Ovary (tissue), 3 donors: ENCODE measurements at regions not wholly inside any gene's neighbourhood (a gene's known extent, or its start where the extent isn't known, plus 50 kb on each side); places are given as distances from the start of the nearest gene placed in this dataset.

Experiments
- POLR2A ChIP-seq: fragments of 450-650 bp; IDR thresholded peaks from one replicate; pipeline ENCODE4 v1.6.1; 2017; ENCODE audit warnings: antibody characterized with exemption, mild to moderate bottlenecking, moderate library complexity
- TF ChIP-seq, protein P1 (sequence below), 3 donors: fragments of 450-650 bp in 2 of 3; fragments of 200-600 bp in 1 of 3; IDR thresholded peaks; one replicate each; pipeline versions ENCODE4 v1.5.1 to v1.8.0; 2016 to 2022; ENCODE audit warnings: antibody characterized with exemption in 3 of 3, mild to moderate bottlenecking in 1 of 3
- donor health status: DM: no; HTN: no; CAD: no.

DNA sequence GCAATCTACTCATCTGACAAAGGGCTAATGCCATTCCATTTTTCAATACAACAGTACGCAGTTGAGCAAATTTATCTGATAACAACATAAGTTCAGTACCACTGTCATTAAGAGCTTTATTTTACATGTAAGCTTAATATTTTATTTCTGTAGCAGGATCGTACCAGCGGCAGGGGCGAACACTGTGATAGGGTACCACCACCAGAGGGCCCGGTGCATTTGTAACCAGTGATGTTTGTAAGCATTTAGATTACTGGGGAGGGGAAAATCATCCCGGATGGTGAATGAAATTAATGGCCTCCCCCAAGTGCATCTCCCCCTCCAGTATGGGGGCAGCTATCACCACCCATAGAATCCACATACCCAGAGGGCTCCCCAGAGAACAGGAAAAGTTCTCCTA is 179.0 kb downstream of the ADGRA3 start:
- TF ChIP-seq, protein P1, sequence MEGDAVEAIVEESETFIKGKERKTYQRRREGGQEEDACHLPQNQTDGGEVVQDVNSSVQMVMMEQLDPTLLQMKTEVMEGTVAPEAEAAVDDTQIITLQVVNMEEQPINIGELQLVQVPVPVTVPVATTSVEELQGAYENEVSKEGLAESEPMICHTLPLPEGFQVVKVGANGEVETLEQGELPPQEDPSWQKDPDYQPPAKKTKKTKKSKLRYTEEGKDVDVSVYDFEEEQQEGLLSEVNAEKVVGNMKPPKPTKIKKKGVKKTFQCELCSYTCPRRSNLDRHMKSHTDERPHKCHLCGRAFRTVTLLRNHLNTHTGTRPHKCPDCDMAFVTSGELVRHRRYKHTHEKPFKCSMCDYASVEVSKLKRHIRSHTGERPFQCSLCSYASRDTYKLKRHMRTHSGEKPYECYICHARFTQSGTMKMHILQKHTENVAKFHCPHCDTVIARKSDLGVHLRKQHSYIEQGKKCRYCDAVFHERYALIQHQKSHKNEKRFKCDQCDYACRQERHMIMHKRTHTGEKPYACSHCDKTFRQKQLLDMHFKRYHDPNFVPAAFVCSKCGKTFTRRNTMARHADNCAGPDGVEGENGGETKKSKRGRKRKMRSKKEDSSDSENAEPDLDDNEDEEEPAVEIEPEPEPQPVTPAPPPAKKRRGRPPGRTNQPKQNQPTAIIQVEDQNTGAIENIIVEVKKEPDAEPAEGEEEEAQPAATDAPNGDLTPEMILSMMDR (IDR thresholded peaks at IDR 0.05), result no peak
- TF ChIP-seq POLR2A, result no peak
